LNCaP clone FGC (cell line): ENCODE measurements at regions not wholly inside any gene's neighbourhood (a gene's known extent, or its start where the extent isn't known, plus 50 kb on each side); places are given as distances from the start of the nearest gene placed in this dataset.
"Not testable (repeated sequence)": the region's sequence is repeated elsewhere in the genome, so short reads cannot be mapped to it uniquely, and the experiment has no call there.

Source experiments
- DNase-seq: peaks from one replicate; pipeline ENCODE4 v3.0.0-alpha.2; 2011; ENCODE audit warnings: low read depth
- H3K4me3 ChIP-seq: 2 replicates; pipeline ENCODE4 v1.5.1; 2011; ENCODE audit warnings: mild to moderate bottlenecking, low read depth, low read length, control low read depth
- CTCF ChIP-seq: IDR thresholded peaks from 2 replicates; pipeline ENCODE4 v1.5.1; 2012; ENCODE audit warnings: mild to moderate bottlenecking; ENCODE audit not compliant: control insufficient read depth, insufficient read depth; ENCODE audit errors: extremely low read depth

GRCh38 chr13:50284540-50284939, 269.3 kb downstream of the KCNRG start:
- H3K4me3 ChIP-seq: no peak overlapping the region
- no peak for TF ChIP-seq CTCF
- DNase-seq: no peak

- no peak overlapping the region for H3K4me3 ChIP-seq
- TF ChIP-seq CTCF: no peak
- DNase-seq: no peak
Measured at GRCh38 chr13:50285283-50285682, 270.0 kb downstream of the KCNRG start.

- TF ChIP-seq CTCF: no peak
- H3K4me3 ChIP-seq: no peak overlapping the region
- no peak for DNase-seq
Measured at GRCh38 chr13:50286324-50286723, 271.1 kb downstream of the KCNRG start.

GRCh38 chr13:50290186-50290585, 274.9 kb downstream of the KCNRG start:
- no peak for TF ChIP-seq CTCF
- no peak for DNase-seq
- no peak overlapping the region for H3K4me3 ChIP-seq

- no peak for DNase-seq
- H3K4me3 ChIP-seq: no peak overlapping the region
- no peak for TF ChIP-seq CTCF
Measured at GRCh38 chr13:50291611-50292010, 276.4 kb downstream of the KCNRG start.

GRCh38 chr13:50292081-50292480, 276.8 kb downstream of the KCNRG start:
- no peak for TF ChIP-seq CTCF
- DNase-seq: no peak

GRCh38 chr13:50294425-50294824, 279.2 kb downstream of the KCNRG start:
- DNase-seq, H3K4me3 ChIP-seq: not testable (repeated sequence)

More at GRCh38 chr13:50292081-50292480, 276.8 kb downstream of the KCNRG start:
- H3K4me3 ChIP-seq: no peak overlapping the region
